ENCODE measurements at regions not wholly inside any gene's neighbourhood (a gene's known extent, or its start where the extent isn't known, plus 50 kb on each side); places are given as distances from the start of the nearest gene placed in this dataset.
"Not testable (repeated sequence)": the region's sequence is repeated elsewhere in the genome, so short reads cannot be mapped to it uniquely, and the experiment has no call there.

- no peaks in the 10 kb centered on the region for H3K27me3 ChIP-seq (ENCODE audit: control insufficient read depth, insufficient read depth)
- no peak overlapping the region for H3K27ac ChIP-seq (ENCODE audit: low read length)
- no peaks in the 10 kb centered on the region for H3K9me3 ChIP-seq (ENCODE audit: control insufficient read depth, low read length)
- no peak for DNase-seq
- no peak overlapping the region for H3K4me3 ChIP-seq (ENCODE audit: low read length)
- WGBS: 95% methylated on average over 1 of the region's 1 CpG
- H3K4me1 ChIP-seq (ENCODE audit: control insufficient read depth, insufficient read depth, low read length): no peaks in the 10 kb centered on the region
- intact Hi-C loops (cut with DNase I): no loop called here
- no peak for ATAC-seq
Observed at GRCh38 chr11:24153337-24153736, 343.5 kb upstream of the LUZP2 start.

DNA sequence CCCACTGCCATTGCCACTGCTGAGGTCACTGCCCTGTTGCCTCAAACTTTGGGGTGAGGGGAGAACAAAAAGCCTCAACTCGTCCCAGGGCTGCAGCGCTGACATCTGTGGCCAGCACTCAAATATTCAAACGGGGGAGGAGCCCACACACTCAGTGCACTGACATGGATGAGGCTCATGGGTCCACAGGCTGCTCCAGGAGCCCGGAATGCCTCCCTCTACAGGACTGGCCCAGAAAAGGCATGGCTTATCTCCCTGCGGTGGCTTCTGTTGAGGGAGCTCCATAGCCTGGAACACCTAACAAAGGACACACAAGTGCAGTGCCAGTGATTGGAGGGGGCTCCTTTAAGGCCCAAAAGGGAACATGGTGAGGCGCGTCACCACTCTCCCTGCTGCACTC is 341.1 kb upstream of the LUZP2 start:
- WGBS: 82% methylated on average over 7 of the region's 7 CpGs
- no peaks in the 10 kb centered on the region for H3K9me3 ChIP-seq (ENCODE audit: control insufficient read depth, low read length)

DNA sequence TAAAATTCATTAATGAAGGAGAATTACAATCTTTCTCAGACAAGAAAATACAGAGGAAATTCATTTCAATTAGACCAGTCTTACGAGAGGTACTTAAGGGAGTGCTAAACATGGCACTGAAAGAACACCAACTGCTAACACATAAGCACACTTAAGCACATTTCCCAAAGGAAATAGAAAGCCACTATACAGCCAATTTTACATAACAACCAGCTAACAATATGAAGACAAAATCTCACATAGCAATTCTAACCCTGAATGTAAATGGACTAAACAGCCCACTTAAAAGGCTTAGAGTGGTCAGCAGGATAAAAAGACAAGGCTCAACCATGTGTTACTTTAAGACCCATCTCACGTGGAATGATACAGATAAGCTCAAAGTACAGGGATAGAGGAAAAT is 339.5 kb upstream of the LUZP2 start:
- intact Hi-C loops (cut with DNase I): no loop called here
- ATAC-seq: no peak
- Histone ChIP-seq H3K4me3 (ENCODE audit: low read length) (no peak overlapping the region), H3K9me3 (ENCODE audit: control insufficient read depth, low read length) (no peaks in the 10 kb centered on the region), H3K4me1 (ENCODE audit: control insufficient read depth, insufficient read depth, low read length) (no peaks in the 10 kb centered on the region), H3K27me3 (ENCODE audit: control insufficient read depth, insufficient read depth) (no peaks in the 10 kb centered on the region), H3K27ac (ENCODE audit: low read length) (no peak overlapping the region)
- 58% methylated on average over 2 of the region's 2 CpGs for WGBS
- no peak for DNase-seq

More for the DNA sequence above, 341.1 kb upstream of the LUZP2 start:
- DNase-seq (no peak), ATAC-seq (no peak)
- Histone ChIP-seq H3K4me1 (ENCODE audit: control insufficient read depth, insufficient read depth, low read length) (no peaks in the 10 kb centered on the region), H3K4me3 (ENCODE audit: low read length) (no peak overlapping the region), H3K27ac (ENCODE audit: low read length) (no peak overlapping the region), H3K27me3 (ENCODE audit: control insufficient read depth, insufficient read depth) (no peaks in the 10 kb centered on the region)
- intact Hi-C loops (cut with DNase I): no loop called here

GRCh38 chr11:24161587-24161986 is 335.3 kb upstream of the LUZP2 start:
- DNase-seq: peak in 1 of 3 donors; percentile 9
- intact Hi-C loops (cut with DNase I): no loop called here
- WGBS: 95% methylated on average over 13 of the region's 13 CpGs
- H3K27me3 ChIP-seq (ENCODE audit: control insufficient read depth, insufficient read depth): no peaks in the 10 kb centered on the region
- H3K27ac ChIP-seq (ENCODE audit: low read length): no peak overlapping the region
- H3K9me3 ChIP-seq (ENCODE audit: control insufficient read depth, low read length): no peaks in the 10 kb centered on the region
- no peak overlapping the region for H3K4me3 ChIP-seq (ENCODE audit: low read length)
- no peak for ATAC-seq
- no peaks in the 10 kb centered on the region for H3K4me1 ChIP-seq (ENCODE audit: control insufficient read depth, insufficient read depth, low read length)

GRCh38 chr11:24163146-24163545 is 333.7 kb upstream of the LUZP2 start:
- intact Hi-C loops (cut with DNase I): no loop called here
- 89% methylated on average over 3 of the region's 3 CpGs for WGBS
- Histone ChIP-seq H3K9me3 (ENCODE audit: control insufficient read depth, low read length) (no peaks in the 10 kb centered on the region), H3K27me3 (ENCODE audit: control insufficient read depth, insufficient read depth) (no peaks in the 10 kb centered on the region), H3K4me3 (ENCODE audit: low read length) (no peak overlapping the region), H3K27ac (ENCODE audit: low read length) (no peak overlapping the region), H3K4me1 (ENCODE audit: control insufficient read depth, insufficient read depth, low read length) (no peaks in the 10 kb centered on the region)
- DNase-seq (no peak), ATAC-seq (no peak)

GRCh38 chr11:24163841-24164240 is 333.0 kb upstream of the LUZP2 start:
- no peak for ATAC-seq
- no peaks in the 10 kb centered on the region for H3K9me3 ChIP-seq (ENCODE audit: control insufficient read depth, low read length)
- DNase-seq: no peak

DNA sequence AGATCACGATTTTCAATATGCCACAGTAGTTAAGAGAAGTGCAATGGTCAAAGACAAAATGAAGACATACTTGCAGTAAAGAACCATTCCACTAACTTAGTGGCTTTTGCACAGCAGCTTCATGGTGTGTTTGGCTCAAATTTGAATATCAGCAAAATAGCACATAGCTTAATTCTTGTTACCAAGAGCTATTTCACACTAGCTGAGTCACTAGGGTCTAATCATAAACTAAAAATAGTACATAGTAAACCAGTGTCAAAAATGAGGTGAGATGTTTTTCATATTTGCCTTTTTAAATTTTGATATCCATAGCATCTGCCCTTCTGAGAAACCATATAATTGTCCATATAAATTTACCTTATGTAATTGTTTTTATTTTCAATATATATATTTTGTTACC is 325.0 kb upstream of the LUZP2 start:
- Histone ChIP-seq H3K4me3 (ENCODE audit: low read length) (no peak overlapping the region), H3K27me3 (ENCODE audit: control insufficient read depth, insufficient read depth) (no peaks in the 10 kb centered on the region), H3K27ac (ENCODE audit: low read length) (no peak overlapping the region), H3K9me3 (ENCODE audit: control insufficient read depth, low read length) (no peaks in the 10 kb centered on the region), H3K4me1 (ENCODE audit: control insufficient read depth, insufficient read depth, low read length) (no peaks in the 10 kb centered on the region)
- ATAC-seq (no peak), DNase-seq (no peak)
- 66% methylated on average over 1 of the region's 1 CpG for WGBS
- intact Hi-C loops (cut with DNase I): no loop called here

More at GRCh38 chr11:24163841-24164240, 333.0 kb upstream of the LUZP2 start:
- intact Hi-C loops (cut with DNase I): no loop called here
- Histone ChIP-seq H3K27me3 (ENCODE audit: control insufficient read depth, insufficient read depth) (no peaks in the 10 kb centered on the region), H3K4me1 (ENCODE audit: control insufficient read depth, insufficient read depth, low read length) (no peaks in the 10 kb centered on the region), H3K4me3 (ENCODE audit: low read length) (no peak overlapping the region), H3K27ac (ENCODE audit: low read length) (no peak overlapping the region)

DNA sequence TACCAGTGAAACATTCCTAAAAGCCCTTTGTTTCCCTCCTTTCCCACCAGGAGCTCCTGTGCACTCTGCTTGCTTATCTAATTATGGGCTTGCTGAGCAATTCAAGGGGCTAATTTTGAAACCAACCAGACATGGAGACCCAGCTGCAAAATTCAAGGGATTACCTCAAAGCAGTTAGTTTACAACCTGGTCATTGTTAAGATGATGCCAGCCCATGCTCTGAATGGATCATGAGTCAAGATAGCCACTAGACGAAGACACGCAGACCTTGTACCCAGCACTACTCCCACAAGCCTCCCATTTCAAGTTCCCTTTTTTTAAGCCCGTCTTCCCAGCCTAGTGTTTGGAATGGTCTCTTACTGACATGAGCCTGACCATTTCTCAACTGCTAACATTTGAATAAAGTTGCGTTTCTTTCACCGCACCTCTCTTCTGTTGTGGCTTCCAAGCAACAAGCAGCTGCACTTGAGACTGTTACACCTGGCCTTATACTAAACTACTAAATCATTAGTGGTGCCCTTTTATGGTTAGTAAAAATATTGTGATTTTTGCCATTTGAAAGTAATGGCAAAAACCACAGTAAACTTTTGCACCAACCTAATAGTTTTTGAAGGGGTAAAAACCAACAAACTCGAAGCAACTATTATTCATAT is 315.3 kb upstream of the LUZP2 start:
- Histone ChIP-seq H3K27ac (ENCODE audit: low read length) (no peak overlapping the region), H3K9me3 (ENCODE audit: control insufficient read depth, low read length) (no peaks in the 10 kb centered on the region), H3K4me3 (ENCODE audit: low read length) (no peak overlapping the region), H3K4me1 (ENCODE audit: control insufficient read depth, insufficient read depth, low read length) (no peaks in the 10 kb centered on the region), H3K27me3 (ENCODE audit: control insufficient read depth, insufficient read depth) (no peaks in the 10 kb centered on the region)
- no peak for DNase-seq
- WGBS: 73% methylated on average over 6 of the region's 6 CpGs
- intact Hi-C loops (cut with DNase I): no loop called here
- ATAC-seq: no peak

GRCh38 chr11:24185535-24185934 is 311.3 kb upstream of the LUZP2 start:
- H3K27ac ChIP-seq (ENCODE audit: low read length); H3K9me3 ChIP-seq (ENCODE audit: control insufficient read depth, low read length); DNase-seq; H3K27me3 ChIP-seq (ENCODE audit: control insufficient read depth, insufficient read depth); H3K4me1 ChIP-seq (ENCODE audit: control insufficient read depth, insufficient read depth, low read length); ATAC-seq; intact Hi-C loops (cut with DNase I); H3K4me3 ChIP-seq (ENCODE audit: low read length): not testable (repeated sequence)
- whole genome bisulfite sequencing: 86% methylated on average over 1 of the region's 2 CpGs

DNA sequence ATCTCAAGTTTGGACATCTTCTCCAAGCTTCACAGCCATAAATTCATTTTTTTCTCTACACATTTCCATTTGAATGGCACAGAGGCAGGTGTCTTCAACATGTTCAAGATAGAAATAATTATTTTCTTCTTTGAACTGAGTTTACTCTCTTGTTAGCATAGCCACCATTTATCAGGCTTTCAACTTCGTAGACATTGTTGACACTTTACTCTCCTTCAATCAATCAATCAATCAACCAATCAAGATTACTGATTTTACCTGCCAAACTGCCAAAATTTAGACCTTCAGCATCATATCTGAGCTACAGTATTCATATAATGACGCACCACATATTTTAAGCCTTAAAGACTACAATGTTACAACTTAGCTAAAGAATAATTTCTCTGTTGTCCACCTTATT is 300.1 kb upstream of the LUZP2 start:
- intact Hi-C loops (cut with DNase I): loop anchor here in 1 of 4 donors (2.0 kb wide), 1 partner anchor 36 kb away; no protein-coding TSS in a partner anchor
- DNase-seq: no peak
- Histone ChIP-seq H3K9me3 (ENCODE audit: control insufficient read depth, low read length) (no peaks in the 10 kb centered on the region), H3K27ac (ENCODE audit: low read length) (no peak overlapping the region), H3K4me3 (ENCODE audit: low read length) (no peak overlapping the region), H3K4me1 (ENCODE audit: control insufficient read depth, insufficient read depth, low read length) (no peaks in the 10 kb centered on the region), H3K27me3 (ENCODE audit: control insufficient read depth, insufficient read depth) (no peaks in the 10 kb centered on the region)
- 77% methylated on average over 2 of the region's 2 CpGs for WGBS
- no peak for ATAC-seq

- no peaks in the 10 kb centered on the region for H3K27me3 ChIP-seq (ENCODE audit: control insufficient read depth, insufficient read depth)
- no peak overlapping the region for H3K4me3 ChIP-seq (ENCODE audit: low read length)
- intact Hi-C loops (cut with DNase I): no loop called here
- H3K27ac ChIP-seq (ENCODE audit: low read length): no peak overlapping the region
- WGBS: 48% methylated on average over 5 of the region's 5 CpGs
- ATAC-seq (no peak), DNase-seq (no peak)
- H3K4me1 ChIP-seq (ENCODE audit: control insufficient read depth, insufficient read depth, low read length): no peaks in the 10 kb centered on the region
- no peaks in the 10 kb centered on the region for H3K9me3 ChIP-seq (ENCODE audit: control insufficient read depth, low read length)
Observed at GRCh38 chr11:24198481-24198880, 298.4 kb upstream of the LUZP2 start.

DNA sequence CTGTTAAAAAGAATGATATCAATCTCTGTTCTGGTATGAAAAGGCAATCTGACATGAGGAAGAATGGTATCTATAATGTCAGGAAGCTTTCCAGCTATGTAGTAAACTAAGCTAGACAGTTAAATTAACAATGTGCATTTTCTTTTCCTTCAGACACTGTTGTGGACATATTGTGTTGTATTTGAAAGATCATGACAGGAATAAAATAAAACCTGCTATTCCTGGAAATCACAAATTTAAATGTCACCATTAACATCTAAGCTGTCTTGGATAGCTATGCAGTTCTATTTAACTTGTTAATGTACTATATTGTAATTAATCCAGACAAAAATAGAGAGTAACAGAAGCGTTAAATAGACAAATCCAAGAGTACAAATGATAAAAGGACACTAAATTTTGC is 297.4 kb upstream of the LUZP2 start:
- Histone ChIP-seq H3K9me3 (ENCODE audit: control insufficient read depth, low read length) (no peaks in the 10 kb centered on the region), H3K4me3 (ENCODE audit: low read length) (no peak overlapping the region), H3K4me1 (ENCODE audit: control insufficient read depth, insufficient read depth, low read length) (no peaks in the 10 kb centered on the region), H3K27ac (ENCODE audit: low read length) (no peak overlapping the region), H3K27me3 (ENCODE audit: control insufficient read depth, insufficient read depth) (no peaks in the 10 kb centered on the region)
- DNase-seq: no peak
- intact Hi-C loops (cut with DNase I): no loop called here
- WGBS: 75% methylated on average over 1 of the region's 1 CpG
- ATAC-seq: no peak

Measured in right cardiac atrium (tissue), 5 donors.